Liver (tissue), 8 donors: ENCODE measurements at regions not wholly inside any gene's neighbourhood (a gene's known extent, or its start where the extent isn't known, plus 50 kb on each side); places are given as distances from the start of the nearest gene placed in this dataset.

Experiments
- DNase-seq: peaks from one replicate; pipeline ENCODE4 v3.0.0-alpha.2; 2017; ENCODE audit warnings: low spot score
- H3K27ac ChIP-seq, 2 donors: one replicate each; pipeline ENCODE4 v1.7.0; 2013; ENCODE audit warnings: inconsistent platforms in 2 of 2, low read length in 2 of 2, control low read depth in 1 of 2, low read depth in 1 of 2, mild to moderate bottlenecking in 1 of 2
- H3K27me3 ChIP-seq, 4 donors: one replicate each; pipeline versions ENCODE4 v1.6.1 to v1.7.0; 2013; ENCODE audit warnings: low read length in 3 of 4, inconsistent platforms in 1 of 4, mild to moderate bottlenecking in 1 of 4, moderate library complexity in 1 of 4; ENCODE audit not compliant: control insufficient read depth in 4 of 4, insufficient read depth in 4 of 4
- H3K36me3 ChIP-seq, 4 donors: one replicate each; pipeline versions ENCODE4 v1.6.1 to v1.7.0; 2013; ENCODE audit warnings: low read length in 3 of 4, mild to moderate bottlenecking in 3 of 4, low read depth in 1 of 4, moderate library complexity in 1 of 4; ENCODE audit not compliant: control insufficient read depth in 4 of 4, insufficient read depth in 3 of 4
- H3K4me1 ChIP-seq, 4 donors: one replicate each; pipeline versions ENCODE4 v1.6.1 to v1.7.0; 2013; ENCODE audit warnings: low read length in 3 of 4, mild to moderate bottlenecking in 3 of 4, moderate library complexity in 1 of 4; ENCODE audit not compliant: control insufficient read depth in 4 of 4, insufficient read depth in 4 of 4
- H3K4me3 ChIP-seq, 3 donors: one replicate each; pipeline versions ENCODE4 v1.6.1 to v1.7.0; 2013; ENCODE audit warnings: low read length in 3 of 3, control low read depth in 1 of 3, low read depth in 1 of 3, mild to moderate bottlenecking in 1 of 3
- H3K9ac ChIP-seq, 2 donors: one replicate each; pipeline ENCODE4 v1.7.0; 2013; ENCODE audit warnings: low read length in 2 of 2, mild to moderate bottlenecking in 2 of 2, moderate library complexity in 2 of 2, control low read depth in 1 of 2, low read depth in 1 of 2
- H3K9me3 ChIP-seq, 4 donors: one replicate each; pipeline versions ENCODE4 v1.6.1 to v1.7.0; 2013; ENCODE audit warnings: low read length in 3 of 4; ENCODE audit not compliant: control insufficient read depth in 4 of 4
- CTCF ChIP-seq: fragments of 150-350 bp; IDR thresholded peaks from 2 replicates; pipeline ENCODE4 v1.5.1; 2017; ENCODE audit warnings: improper control_type of control experiment, low read depth, low read length; ENCODE audit not compliant: missing input control
- EGR1 ChIP-seq, 2 donors: IDR thresholded peaks; 2 replicates each; pipeline ENCODE4 v1.6.1; 2016 to 2018; ENCODE audit warnings: antibody characterized with exemption in 2 of 2, low read depth in 2 of 2
- FOXA1 ChIP-seq: IDR thresholded peaks from 2 replicates; pipeline ENCODE4 v1.6.1; 2016; ENCODE audit warnings: antibody characterized with exemption
- FOXA2 ChIP-seq: IDR thresholded peaks from 2 replicates; pipeline ENCODE4 v1.6.1; 2016; ENCODE audit warnings: antibody characterized with exemption
- GABPA ChIP-seq, 2 donors: IDR thresholded peaks in 1 of 2; conservative IDR thresholded peaks in 1 of 2; 2 replicates each; pipeline ENCODE4 v1.6.1; 2016; ENCODE audit warnings: antibody characterized with exemption in 2 of 2, mild to moderate bottlenecking in 1 of 2, moderate library complexity in 1 of 2
- HNF4A ChIP-seq, 2 donors: conservative IDR thresholded peaks; 2 replicates each; pipeline ENCODE4 v1.6.1; 2016; ENCODE audit warnings: antibody characterized with exemption in 2 of 2, mild to moderate bottlenecking in 2 of 2
- HNF4G ChIP-seq: IDR thresholded peaks from 2 replicates; pipeline ENCODE4 v1.6.1; 2016; ENCODE audit warnings: antibody characterized with exemption
- JUND ChIP-seq, 2 donors: IDR thresholded peaks; 2 replicates each; pipeline ENCODE4 v1.6.1; 2016; ENCODE audit warnings: antibody characterized with exemption in 2 of 2
- MAX ChIP-seq: IDR thresholded peaks from 2 replicates; pipeline ENCODE4 v1.6.1; 2016; ENCODE audit warnings: antibody characterized with exemption
- NR2F2 ChIP-seq: IDR thresholded peaks from 2 replicates; pipeline ENCODE4 v1.6.1; 2016; ENCODE audit warnings: antibody characterized with exemption
- RAD21 ChIP-seq, 2 donors: IDR thresholded peaks; 2 replicates each; pipeline ENCODE4 v1.6.1; 2016; ENCODE audit warnings: antibody characterized with exemption in 2 of 2, mild to moderate bottlenecking in 2 of 2
- REST ChIP-seq: IDR thresholded peaks from 2 replicates; pipeline ENCODE4 v1.6.1; 2016; ENCODE audit warnings: antibody characterized with exemption, mild to moderate bottlenecking
- RXRA ChIP-seq, 2 donors: IDR thresholded peaks; 2 replicates each; pipeline ENCODE4 v1.6.1; 2017 to 2018; ENCODE audit warnings: antibody characterized with exemption in 2 of 2, mild to moderate bottlenecking in 1 of 2
- SP1 ChIP-seq: IDR thresholded peaks from 2 replicates; pipeline ENCODE4 v1.6.1; 2018; ENCODE audit warnings: antibody characterized with exemption, mild to moderate bottlenecking
- TAF1 ChIP-seq: conservative IDR thresholded peaks from 2 replicates; pipeline ENCODE4 v1.6.1; 2016; ENCODE audit warnings: antibody characterized with exemption, mild to moderate bottlenecking
- YY1 ChIP-seq: IDR thresholded peaks from 2 replicates; pipeline ENCODE4 v1.6.1; 2016; ENCODE audit warnings: antibody characterized with exemption, mild to moderate bottlenecking
- ZBTB33 ChIP-seq: IDR thresholded peaks from 2 replicates; pipeline ENCODE4 v1.6.1; 2016; ENCODE audit warnings: antibody characterized with exemption
- WGBS: extraction: QIAGEN DNeasy Blood & Tissue Kit; methylation state at CpG from one replicate; pipeline ENCODE4 v1.1.7; 2013; 5-methylcytosine and 5-hydroxymethylcytosine counted together
- donor health status: healthy.
- donor health status: healthy.
- donor health status: healthy.
- donor health status: healthy.
- donor health status: healthy.

- Histone ChIP-seq H3K36me3 (no peaks in the 10 kb centered on the region), H3K9me3 (no peaks in the 10 kb centered on the region), H3K4me3 (no peak overlapping the region), H3K4me1 (peaks cover 0 to 10% (median 0%) of the 10 kb centered on the region in 4 donors), H3K9ac (no peak overlapping the region), H3K27ac (no peak overlapping the region), H3K27me3 (no peaks in the 10 kb centered on the region)
- DNase-seq, result no peak
- TF ChIP-seq JUND (IDR thresholded peaks at IDR 0.05) (no peak), EGR1 (IDR thresholded peaks at IDR 0.05; ENCODE audit: low read depth in 2 of 2) (no peak), RXRA (IDR thresholded peaks at IDR 0.05) (no peak), SP1 (no peak)
- WGBS, result 89% methylated on average over 4 of the region's 4 CpGs
Observed at GRCh38 chr9:22922222-22922621, 475.6 kb downstream of the DMRTA1 start.

GRCh38 chr9:22954550-22954949 lies 507.9 kb downstream of the DMRTA1 start:
- Histone ChIP-seq H3K36me3 (no peaks in the 10 kb centered on the region), H3K4me3 (no peak overlapping the region), H3K4me1 (peaks cover 0 to 9% (median 3%) of the 10 kb centered on the region in 4 donors), H3K9ac (no peak overlapping the region), H3K9me3 (no peaks in the 10 kb centered on the region), H3K27me3 (no peaks in the 10 kb centered on the region), H3K27ac (no peak overlapping the region)
- DNase-seq, result no peak
- TF ChIP-seq RXRA (IDR thresholded peaks at IDR 0.05) (no peak), MAX (no peak), ZBTB33 (no peak), HNF4A (conservative IDR thresholded peaks at IDR 0.05) (no peak), RAD21 (IDR thresholded peaks at IDR 0.05) (no peak), JUND (IDR thresholded peaks at IDR 0.05) (no peak), GABPA (IDR thresholded peaks at IDR 0.05 in 1 of 2, conservative IDR thresholded peaks at IDR 0.05 in 1 of 2) (no peak), FOXA2 (no peak), TAF1 (no peak), NR2F2 (no peak), YY1 (no peak), EGR1 (IDR thresholded peaks at IDR 0.05; ENCODE audit: low read depth in 2 of 2) (no peak), HNF4G (no peak), REST (no peak), FOXA1 (no peak), CTCF (no peak), SP1 (no peak)
- 77% methylated on average over 3 of the region's 3 CpGs for WGBS
